Stimulated activated CD4-positive, alpha-beta T cell treated with anti-CD3 and anti-CD28 coated beads, Interleukin-2, amount 100 ng/mL, for 24 hours (primary cell): ENCODE measurements at regions not wholly inside any gene's neighbourhood (a gene's known extent, or its start where the extent isn't known, plus 50 kb on each side); places are given as distances from the start of the nearest gene placed in this dataset.
"Not testable (repeated sequence)": the region's sequence is repeated elsewhere in the genome, so short reads cannot be mapped to it uniquely, and the experiment has no call there.

Source experiments
- DNase-seq, 2 donors: peaks; one replicate each; pipeline ENCODE4 v3.0.0-alpha.2; 2020

DNA sequence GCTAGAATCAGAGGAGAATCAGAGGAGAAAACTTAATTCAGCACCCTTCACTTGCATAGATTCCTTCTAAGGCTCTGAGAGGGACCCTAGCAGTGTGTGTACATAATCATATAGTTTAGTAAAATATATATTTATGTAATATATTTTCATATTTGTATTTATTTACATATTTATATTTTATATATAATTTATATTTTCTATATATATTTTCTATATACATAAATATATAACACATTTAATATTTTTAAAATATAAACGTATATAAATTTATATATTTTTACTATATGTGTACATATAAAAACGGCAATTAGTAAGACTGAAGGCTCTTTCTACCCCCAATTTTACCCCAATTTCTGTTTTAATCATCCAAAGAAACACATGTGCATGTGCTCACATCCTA is 80.3 kb downstream of the NXPE2 start:
- DNase-seq = no peak

DNA sequence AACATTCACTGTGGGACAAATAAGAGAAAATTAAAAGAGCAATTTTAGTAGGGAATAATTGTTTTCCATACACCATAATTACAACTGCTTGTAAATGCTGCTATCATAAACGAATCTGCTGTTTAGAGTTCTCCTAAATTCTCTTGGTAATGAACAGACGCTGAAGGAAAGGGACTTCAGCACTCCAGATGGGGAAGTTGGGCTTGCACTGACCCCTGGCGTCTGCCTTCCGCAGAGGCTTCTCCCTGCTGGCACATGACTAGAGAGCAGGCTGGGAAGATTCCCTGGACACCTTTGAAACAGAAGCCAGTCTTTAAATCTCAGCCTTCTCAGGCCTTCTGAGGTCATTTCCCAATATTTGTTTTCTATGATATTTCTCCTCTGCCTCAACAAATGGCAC is 84.1 kb downstream of the NXPE2 start:
- peak; percentile 20 to 29 for DNase-seq

DNA sequence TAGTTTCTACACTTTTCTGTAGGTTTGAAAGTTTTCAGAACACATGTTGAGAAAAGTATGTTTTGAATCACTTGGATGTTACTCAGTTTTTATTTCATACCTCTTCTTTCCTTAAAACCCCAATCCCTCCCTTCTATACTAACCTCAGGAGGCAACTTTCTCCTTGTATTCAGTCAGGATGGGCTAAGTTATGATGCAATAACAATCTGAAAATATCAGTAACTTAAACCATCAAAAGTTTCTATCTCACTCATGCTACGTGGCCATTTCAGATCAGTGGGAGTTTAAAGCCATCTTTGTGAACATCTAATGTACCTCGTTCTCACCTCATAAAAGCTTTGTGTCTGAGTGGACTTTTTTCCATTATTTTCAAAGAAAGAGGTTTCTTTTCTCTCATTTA is 86.2 kb downstream of the NXPE2 start:
- DNase-seq = no peak

DNA sequence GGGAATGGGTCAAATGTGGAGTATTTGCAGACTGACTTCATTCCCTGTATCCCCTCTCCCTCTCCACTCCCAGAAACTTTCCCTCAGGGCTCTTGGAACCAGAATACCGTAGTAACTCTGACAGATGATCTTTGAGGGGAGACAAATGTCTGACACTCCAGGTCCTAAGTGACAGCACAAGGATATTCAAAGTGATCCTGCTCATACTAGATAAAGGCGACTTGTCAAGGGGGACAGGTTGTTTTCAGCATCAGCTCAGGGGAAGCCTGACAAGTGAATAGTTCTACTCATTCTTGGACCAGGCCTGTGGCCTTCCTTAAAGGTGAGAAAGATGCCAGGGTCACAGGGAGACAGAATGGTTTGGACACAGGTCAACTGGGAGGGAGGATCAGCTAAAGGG is 92.8 kb downstream of the NXPE2 start:
- DNase-seq = no peak

DNA sequence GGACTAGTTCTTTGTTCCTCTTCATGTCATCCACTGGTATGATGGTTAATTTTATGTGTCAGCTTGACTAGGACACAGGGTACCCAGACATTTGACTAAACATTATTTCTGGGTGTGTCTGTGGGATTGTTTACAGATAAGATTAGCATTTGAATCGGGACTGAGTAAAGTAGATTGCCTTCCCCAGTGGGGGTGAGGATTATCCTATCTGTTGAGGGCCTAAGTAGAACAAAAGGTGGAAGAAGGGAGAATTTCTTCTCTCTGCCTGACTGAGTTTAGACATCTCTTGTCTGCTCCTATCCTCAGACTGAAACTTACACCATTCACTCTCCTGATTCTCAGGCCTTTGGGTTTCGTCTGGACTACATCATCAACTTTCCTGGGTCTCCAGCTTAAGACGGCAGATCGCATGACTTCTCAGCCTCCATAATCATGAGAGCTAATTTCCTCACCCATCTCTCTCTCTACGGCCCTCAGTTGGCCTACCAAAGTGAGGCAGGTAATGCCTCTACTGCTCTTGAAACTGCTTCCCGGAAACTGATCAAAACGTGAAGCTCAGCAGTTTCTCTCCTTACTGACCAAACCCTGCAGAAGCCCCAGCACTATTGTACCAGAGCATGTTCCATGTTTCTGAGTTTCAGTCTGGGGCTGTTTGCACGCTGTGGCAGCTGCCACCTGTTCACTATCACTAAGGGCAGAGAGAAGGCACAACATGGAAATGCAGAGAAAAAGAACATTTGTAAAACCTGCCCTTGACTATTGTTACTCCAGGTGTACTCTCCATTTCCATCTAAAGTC is 95.4 kb downstream of the NXPE2 start:
- DNase-seq = no peak

DNA sequence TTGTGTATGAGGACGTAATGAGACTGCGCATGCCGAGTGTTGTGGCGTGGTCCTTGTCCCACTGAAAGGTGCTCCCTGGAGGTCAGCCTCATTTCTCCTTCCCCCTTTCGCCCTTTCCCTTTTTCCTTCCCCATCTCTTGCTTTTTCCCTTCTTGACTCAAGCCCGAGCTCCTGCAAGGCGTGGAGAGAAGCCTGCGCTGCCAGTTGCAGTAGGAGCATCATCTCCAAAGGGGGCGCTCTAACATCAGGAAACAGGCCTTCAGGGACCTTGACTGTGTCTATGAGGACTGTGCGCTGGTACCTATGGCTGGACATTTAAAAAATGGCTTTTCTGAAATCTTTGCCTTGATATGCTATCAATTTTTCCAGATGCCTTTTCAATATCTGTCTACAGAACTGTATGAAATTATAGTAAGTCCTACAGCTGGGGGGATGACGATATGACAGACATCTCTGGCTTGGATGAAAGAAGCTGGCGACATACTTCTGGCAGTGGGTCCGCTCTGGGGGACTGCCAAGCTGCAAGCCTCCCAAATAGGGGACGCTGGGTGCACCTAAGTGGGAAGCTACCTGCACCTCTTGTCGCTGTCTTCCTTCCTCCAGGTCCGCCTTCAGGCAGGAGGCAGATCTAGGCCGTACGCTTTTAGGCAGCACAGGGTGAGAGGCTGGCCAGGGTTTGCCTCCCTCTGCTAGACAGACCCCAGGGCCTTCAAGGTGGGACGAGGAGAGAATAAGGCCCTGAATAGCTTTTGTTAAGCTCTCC is 96.5 kb downstream of the NXPE2 start:
- peak in 1 of 2 donors; percentile 16 for DNase-seq

DNA sequence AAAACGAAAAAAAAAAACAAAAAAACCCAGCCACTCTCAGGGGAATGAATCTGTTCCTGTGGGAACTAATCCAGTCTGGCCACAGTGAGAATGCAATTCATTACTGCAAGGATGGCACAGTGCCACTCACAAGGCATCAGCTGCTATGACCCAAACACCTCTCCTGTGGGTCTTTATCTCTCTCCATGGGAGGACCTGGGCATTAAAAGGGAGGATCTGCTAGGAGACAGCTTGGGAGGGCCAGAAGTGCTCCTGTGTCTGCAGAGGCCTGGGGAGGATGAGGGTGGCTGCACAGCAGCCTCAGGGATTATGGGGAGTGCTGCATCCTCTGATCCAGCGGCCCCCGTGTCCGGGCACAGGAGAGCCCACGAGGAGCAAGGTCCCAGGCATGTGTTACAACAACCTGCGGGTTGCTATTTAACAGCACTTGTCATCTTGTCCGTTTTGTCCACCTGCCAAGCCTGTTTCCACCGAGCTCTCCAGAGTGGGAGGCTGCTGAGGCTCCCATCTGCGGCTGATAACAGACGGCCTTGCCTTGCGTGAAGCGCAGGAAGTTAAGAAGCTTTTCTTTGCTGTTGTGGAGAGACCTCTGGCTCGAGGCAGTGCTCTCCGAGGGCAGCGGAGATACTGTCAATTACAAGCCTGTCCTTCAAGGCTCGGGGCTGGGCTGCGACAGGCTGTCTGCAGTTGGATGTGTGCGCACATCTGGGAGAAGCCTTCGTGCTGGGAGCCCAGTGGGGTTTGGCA is 97.7 kb downstream of the NXPE2 start:
- no peak for DNase-seq

DNA sequence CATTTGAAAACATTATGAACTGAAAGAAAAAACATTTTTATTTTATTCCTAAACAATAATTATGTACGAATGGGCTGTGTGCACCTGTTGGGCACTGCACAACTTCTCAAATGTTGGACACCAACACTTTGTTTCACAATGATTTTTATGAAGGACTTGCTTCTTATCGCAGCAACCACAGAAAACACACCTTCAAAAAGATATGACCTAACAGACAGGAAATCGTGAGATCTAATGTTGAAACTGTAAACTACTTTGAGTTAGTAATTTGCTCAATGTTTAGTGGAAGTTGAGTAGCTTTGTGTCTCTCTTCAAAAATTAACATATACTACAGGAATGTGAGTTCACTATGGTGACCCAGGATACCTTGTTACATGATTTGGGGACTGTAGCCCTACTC is 98.6 kb downstream of the NXPE2 start:
- no peak for DNase-seq

DNA sequence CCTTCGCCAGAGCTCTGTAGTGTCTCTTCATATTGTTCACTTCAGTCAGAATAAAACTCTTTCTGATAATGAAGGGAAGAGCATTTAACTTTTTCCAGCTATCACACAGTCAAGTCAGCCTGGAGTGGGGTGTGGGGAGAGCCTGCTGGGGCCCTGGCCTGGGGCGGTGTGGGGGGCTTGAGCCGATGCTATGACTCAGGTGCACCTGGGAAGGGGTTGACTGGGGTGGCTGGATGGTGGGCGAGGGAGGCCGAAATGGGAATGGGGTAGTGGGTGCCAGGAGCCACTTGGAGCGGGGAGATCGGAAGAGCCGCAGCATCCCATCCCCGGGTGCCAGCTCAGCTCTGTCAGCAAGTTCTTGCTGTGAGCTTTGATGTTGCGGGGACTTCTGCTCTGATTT is 100.9 kb downstream of the NXPE2 start:
- no peak for DNase-seq

DNA sequence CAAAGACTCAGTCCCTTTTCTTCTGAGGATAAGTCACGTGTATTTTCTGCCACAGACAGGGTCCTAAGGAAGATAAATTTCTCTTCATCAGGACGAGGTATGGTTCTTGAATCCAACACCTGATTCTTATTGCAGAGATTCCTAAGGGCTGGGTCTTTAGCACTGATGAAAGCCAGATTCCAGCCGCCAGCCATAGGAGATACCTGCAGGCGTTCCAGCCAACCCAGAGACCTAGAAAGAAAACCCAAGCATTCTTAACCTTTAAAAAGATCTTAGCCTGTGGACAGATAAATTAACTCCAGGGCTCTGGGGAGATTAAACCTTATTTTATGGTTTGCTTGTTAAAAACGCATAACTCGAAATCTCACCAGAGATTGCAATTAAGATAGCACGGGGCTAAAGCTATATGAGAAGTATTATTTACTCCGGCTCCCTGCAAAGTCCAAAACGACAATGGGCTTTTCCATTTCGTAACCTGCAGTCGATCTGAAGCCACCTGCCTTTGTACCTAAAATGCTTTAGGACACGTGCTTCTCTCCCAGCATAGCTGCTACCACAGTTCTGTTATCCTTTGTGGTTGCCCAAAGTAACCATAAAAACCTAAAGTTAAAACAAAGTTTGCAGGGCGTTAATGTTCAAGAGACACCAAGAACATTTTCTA is 104.5 kb downstream of the NXPE2 start:
- no peak for DNase-seq

DNA sequence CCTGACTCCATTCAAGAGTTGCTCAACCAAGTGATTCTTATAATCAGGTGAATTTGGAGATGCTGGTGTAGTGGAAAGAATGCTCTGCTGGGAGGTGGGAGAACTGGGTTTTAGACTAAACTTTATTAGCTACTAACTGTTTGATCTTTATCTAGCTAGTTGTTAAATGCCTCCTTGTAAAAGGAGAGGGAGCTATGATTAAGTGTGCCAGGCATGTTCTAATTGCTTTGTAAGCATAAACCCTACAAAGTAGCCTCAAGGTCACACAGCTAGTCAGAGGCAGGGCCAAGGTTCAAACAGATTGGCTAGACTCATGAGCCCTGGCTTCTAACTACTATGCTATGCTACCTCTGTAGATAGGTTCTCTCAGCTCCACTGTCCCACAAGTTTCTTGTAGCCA is 105.5 kb downstream of the NXPE2 start:
- no peak for DNase-seq

DNA sequence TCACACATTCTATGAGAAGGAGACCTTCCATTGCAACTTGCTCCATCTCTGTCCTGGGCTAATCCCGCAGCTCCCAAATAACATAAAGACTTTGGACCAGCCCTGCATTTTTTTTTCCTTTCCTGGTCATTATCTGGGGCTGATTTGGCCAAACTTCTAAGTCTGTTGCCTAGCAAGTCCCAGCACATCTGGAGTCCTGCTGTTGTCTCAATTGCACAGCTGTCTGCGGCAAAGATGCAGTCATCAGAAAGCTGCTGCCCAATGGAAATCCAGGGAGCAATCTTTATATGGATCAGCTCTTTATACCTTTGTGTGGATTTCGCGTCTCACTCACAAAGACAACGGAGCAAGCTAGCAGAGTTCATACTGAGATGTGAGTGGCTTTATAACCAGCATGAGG is 105.9 kb downstream of the NXPE2 start:
- DNase-seq = no peak

DNA sequence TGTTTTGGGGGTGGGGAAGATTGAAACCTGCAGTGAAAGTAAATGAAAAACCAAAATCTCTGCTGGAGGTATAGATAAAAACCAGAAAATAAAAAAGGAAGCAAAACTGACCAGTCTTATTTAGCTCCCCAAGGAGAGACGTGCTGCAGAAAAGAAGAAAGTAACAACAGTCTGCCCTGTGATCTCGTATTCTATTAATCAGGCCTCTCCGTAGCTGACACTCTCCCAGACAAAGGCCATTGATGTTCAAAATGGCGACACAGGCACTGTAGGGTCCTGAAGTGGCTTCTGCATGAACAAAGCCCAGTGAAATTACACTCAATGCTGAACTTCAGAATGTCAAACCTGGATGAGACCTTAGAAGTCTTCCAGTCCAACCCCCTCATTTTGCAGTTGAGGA is 106.6 kb downstream of the NXPE2 start:
- no peak for DNase-seq

DNA sequence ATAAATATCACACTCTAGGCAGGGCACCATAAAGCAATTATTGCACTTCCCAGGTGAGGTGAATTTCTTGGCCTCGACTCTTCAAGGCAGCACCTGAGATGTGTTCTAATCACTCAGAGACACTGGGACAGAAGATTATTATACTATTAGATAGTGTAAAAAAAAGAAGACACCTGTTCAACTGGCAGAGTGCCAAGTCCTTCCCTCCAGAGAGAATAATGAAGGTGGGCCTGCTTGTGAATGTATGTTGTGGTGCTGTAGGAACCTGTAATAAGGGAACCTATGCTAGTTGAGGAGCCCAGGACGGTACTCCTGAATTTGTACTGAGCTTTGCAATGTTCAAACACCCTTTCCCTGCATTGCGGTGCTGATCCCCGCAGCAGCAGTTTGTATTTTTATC is 107.5 kb downstream of the NXPE2 start:
- no peak for DNase-seq

DNA sequence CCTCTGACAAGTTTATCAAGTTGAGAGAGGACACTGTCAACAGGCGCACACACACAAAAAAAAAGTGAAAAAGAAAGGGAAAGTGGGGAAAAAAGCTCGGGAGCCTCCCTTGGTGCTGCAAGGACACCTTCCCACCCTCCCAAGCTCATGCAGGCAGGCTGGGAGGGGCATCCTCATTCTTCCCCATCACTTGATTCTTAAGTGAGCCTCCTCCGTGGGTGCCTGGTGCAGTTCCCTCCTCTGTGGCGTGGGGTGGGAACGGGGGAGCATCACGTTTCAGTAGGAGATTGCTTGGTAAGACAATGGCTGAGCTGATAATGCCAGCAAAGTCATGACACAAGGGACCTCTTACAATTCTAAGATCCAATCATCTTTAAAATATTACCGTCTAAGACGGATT is 108.8 kb downstream of the NXPE2 start:
- DNase-seq = no peak

DNA sequence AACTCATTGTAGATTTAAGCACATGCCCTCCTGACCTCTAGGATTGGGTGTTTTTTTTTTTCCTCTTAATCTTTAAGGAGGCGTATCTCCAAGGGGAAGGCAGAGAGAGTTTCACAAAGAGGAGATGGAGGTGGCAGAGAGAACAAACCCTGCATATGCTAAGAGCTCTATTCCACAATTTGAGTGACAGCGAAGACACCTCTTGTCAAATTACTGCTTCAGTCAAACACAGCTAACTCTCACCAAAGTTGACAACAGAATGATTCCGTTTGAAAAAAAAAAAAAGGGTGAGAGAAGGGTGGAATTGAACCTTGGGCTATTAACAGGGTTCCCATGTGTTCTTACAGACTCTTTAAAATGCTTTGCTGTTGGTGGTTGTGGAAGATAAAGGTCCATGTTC is 112.6 kb downstream of the NXPE2 start:
- DNase-seq = no peak

DNA sequence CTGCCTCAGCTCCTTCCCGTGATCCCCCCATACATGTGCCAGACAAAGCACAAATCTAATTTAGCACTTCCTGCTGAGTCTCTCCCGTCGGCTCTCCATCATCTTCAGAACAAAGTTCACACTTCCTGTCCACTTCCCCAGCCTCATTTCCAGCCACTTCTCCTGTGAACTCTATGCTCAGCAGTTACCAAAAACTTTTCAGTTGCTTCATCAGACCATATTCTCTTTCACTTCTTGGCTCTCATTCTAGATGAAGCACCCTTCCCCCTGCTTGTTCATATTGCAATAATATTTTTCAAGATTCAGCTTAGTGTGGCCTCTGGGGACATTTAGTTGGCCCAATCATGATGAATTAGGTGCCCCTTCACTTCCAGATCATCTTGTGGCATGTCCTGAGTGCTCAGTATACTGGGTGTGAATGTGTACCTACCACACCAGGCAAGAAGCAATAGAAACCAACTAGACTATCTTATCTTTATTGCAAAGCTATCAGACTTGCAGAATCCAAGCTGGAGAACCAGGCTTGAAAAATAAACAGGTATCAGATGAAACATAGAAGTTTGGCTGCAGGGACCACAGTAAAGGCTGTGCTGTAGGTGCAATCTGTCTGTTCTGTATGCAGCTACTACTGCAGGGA is 115.8 kb downstream of the NXPE2 start:
- DNase-seq = no peak

DNA sequence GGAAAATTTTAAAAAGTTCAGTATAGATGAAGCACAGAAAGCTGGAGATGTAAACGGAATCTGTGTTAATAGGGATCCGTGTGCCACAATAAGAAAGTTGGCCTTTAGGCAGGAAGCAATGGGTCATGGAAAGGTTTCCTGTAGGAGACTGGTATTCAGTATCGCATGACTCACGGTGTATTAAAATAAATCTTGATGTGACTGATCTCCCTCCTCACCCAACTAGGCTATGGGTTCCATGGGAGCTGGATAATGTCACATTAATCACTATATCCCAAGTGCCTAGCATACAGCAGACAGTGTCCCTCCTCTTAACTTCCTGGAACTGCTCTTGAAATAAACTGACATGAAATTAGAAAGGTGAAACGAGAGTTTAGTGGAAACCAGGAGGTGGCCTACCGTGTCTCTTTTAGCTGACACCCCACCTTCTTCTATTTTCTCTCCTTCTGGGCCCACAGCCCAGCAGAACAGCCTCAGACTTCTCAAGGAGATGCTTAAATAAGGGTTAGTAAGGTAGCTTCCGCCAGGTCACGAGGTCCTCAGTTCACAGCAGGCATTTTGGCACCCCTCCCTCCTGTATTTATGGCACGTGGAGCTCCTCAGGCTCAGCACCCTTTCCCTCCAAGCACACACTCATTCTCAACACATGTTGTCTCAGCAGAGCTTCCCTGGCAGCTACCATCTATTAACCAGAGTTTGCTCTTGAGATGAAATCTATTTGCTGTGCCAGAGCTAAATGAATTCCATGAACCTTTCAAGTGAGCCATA is 118.8 kb downstream of the NXPE2 start:
- DNase-seq = no peak

DNA sequence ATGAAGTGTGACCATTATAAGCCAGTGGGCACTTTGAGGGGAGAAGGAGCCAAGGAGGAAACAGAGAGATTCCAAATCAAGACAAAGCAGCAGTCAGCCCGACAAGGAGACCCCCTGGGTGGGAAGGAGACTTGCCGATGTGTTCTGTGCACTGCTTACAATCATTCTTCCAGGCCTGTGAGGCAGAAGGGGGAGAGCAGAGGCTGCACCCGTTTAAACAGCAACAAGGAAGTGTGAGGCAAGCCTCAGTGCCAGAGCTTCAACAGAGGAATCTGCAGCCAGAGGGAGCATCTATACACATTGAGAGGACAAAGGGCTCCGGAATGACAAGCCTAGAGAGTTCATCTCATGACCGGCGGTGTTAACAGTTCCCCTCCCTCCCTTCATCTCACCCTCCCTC is 121.1 kb downstream of the NXPE2 start:
- DNase-seq = no peak

DNA sequence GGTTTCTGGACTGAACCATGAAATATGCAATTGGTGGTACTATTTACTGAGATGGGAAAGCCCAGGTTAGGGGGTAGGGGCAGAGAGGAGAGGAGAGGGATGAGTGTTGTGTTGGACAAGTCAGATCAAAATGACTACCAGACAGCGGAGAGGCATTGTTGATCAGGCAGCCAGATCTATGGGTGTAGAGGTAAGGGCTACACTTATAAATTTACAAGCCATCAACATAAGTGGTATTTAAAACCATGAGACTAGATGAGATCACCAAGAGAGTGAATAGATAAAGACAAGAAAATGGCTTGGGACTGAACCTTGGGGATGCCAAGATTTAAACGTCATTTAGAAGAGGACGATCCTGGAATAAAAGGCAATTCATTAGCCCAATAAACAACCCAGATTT is 123.4 kb downstream of the NXPE2 start:
- DNase-seq = no peak

DNA sequence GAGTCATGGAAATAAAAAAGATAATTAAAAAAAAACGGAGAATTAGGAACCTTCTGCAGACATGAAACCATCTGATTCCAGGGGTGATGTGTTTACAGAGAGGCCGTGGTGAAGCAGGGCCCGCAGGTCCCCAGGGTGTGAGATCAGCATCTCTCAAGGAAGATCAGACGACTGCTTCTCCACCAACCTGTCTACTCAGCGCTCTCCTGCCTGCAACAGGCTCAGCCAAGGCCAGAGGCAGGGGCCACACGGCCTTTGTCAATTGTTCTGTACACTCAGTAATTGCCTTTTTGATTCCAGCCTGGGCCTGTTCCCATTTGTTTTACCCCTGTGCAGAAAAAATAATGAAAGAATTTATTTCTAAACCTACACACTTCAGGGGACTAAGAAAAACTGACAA is 124.6 kb downstream of the NXPE2 start:
- no peak for DNase-seq

DNA sequence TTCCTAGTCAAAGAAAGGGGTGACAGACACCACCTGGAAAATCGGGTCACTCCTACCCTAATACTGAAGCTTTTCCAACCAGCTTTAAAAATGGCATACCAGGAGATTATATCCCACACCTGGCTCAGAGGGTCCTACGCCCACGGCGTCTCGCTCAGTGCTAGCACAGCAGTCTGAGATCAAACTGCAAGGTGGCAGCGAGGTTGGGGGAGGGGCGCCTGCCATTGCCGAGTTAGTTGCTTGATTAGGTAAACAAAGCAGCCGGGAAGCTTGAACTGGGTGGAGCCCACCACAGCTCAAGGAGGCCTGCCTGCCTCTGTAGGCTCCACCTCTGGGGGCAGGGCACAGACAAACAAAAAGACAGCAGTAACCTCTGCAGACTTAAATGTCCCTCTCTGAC is 127.1 kb downstream of the NXPE2 start:
- DNase-seq = not testable (repeated sequence)
